GM21825 (cell line): ENCODE measurements at regions not wholly inside any gene's neighbourhood (a gene's known extent, or its start where the extent isn't known, plus 50 kb on each side); places are given as distances from the start of the nearest gene placed in this dataset.

Experiments
- ATAC-seq: cut with Tn5 transposase; IDR thresholded peaks from one replicate; pipeline ENCODE4 v1.9.1; 2021; ENCODE audit warnings: mild to moderate bottlenecking, moderate library complexity; ENCODE audit not compliant: unreplicated experiment

- no peak for ATAC-seq
Measured at GRCh38 chr9:108316066-108316465, 539.7 kb downstream of the ACTL7B start.

- ATAC-seq: no peak
Measured at GRCh38 chr9:108311745-108312144, 544.0 kb downstream of the ACTL7B start.

- no peak for ATAC-seq
Measured at GRCh38 chr9:108310202-108310601, 545.6 kb downstream of the ACTL7B start.

GRCh38 chr9:108300306-108301287, 555.2 kb downstream of the ACTL7B start:
- ATAC-seq: no peak

GRCh38 chr9:108297073-108297472, 558.7 kb downstream of the ACTL7B start:
- ATAC-seq: no peak

GRCh38 chr9:108296056-108296455, 559.7 kb downstream of the ACTL7B start:
- no peak for ATAC-seq

GRCh38 chr9:108291586-108291932, 564.2 kb downstream of the ACTL7B start:
- no peak for ATAC-seq

GRCh38 chr9:108290839-108291585, 564.8 kb downstream of the ACTL7B start:
- ATAC-seq: no peak

- no peak for ATAC-seq
Measured at GRCh38 chr9:108286638-108287206, 569.1 kb downstream of the ACTL7B start.

- no peak for ATAC-seq
Measured at GRCh38 chr9:108283696-108284095, 572.1 kb downstream of the ACTL7B start.

- ATAC-seq: no peak
Measured at GRCh38 chr9:108282872-108283271, 572.9 kb downstream of the ACTL7B start.

GRCh38 chr9:108281696-108282095, 574.1 kb downstream of the ACTL7B start:
- ATAC-seq: no peak

GRCh38 chr9:108278341-108278740, 577.4 kb downstream of the ACTL7B start:
- no peak for ATAC-seq

- ATAC-seq: no peak
Measured at GRCh38 chr9:108277216-108277615, 578.6 kb downstream of the ACTL7B start.

GRCh38 chr9:108275906-108276305, 579.9 kb downstream of the ACTL7B start:
- no peak for ATAC-seq

GRCh38 chr9:108274971-108275370, 580.8 kb downstream of the ACTL7B start:
- no peak for ATAC-seq

- ATAC-seq: no peak
Measured at GRCh38 chr9:108273988-108274387, 581.8 kb downstream of the ACTL7B start.

GRCh38 chr9:108272349-108272899, 583.4 kb downstream of the ACTL7B start:
- no peak for ATAC-seq

GRCh38 chr9:108271646-108272348, 584.0 kb downstream of the ACTL7B start:
- no peak for ATAC-seq

- no peak for ATAC-seq
Measured at GRCh38 chr9:108271236-108271635, 584.5 kb downstream of the ACTL7B start.

- no peak for ATAC-seq
Measured at GRCh38 chr9:108270561-108270960, 585.2 kb downstream of the ACTL7B start.
